K562 (cell line): ENCODE measurements at regions not wholly inside any gene's neighbourhood (a gene's known extent, or its start where the extent isn't known, plus 50 kb on each side); places are given as distances from the start of the nearest gene placed in this dataset.

ENCODE experiments used
- C11orf30 ChIP-seq: fragments of 450-650 bp; IDR thresholded peaks from 2 replicates; pipeline ENCODE4 v1.6.1; 2016; ENCODE audit warnings: low read depth, mild to moderate bottlenecking
- CBX5 ChIP-seq: IDR thresholded peaks from 2 replicates; pipeline ENCODE4 v1.6.1; 2014; ENCODE audit warnings: low read depth, borderline replicate concordance
- CEBPB ChIP-seq: fragments of 450-650 bp; IDR thresholded peaks from 2 replicates; pipeline ENCODE4 v1.6.1; 2016; ENCODE audit warnings: missing genetic modification characterization, missing compliant biosample characterization
- CREM ChIP-seq: IDR thresholded peaks from 2 replicates; pipeline ENCODE4 v1.6.1; 2014; ENCODE audit warnings: antibody characterized with exemption, low read depth
- ELF4 ChIP-seq: fragments of 450-650 bp; formaldehyde crosslinking; IDR thresholded peaks from 2 replicates; pipeline ENCODE4 v1.4.0; 2022; ENCODE audit warnings: missing genetic modification characterization
- FOXA3 ChIP-seq, 2 experiments: fragments of 450-650 bp in 1 of 2; sonication (generic) in 1 of 2; formaldehyde crosslinking; IDR thresholded peaks in 1 of 2; conservative IDR thresholded peaks in 1 of 2; 2 replicates each; pipeline versions ENCODE4 v1.4.0 to v1.8.0; 2020 to 2022; ENCODE audit warnings: mild to moderate bottlenecking in 2 of 2, missing genetic modification reagents in 1 of 2
- HNRNPUL1 ChIP-seq: fragments of 200-400 bp; formaldehyde crosslinking; IDR thresholded peaks from 2 replicates; pipeline ENCODE4 v1.6.1; 2017; ENCODE audit warnings: low read length
- KHSRP ChIP-seq: fragments of 450-650 bp; IDR thresholded peaks from 2 replicates; pipeline ENCODE4 v1.6.1; 2017
- MTA3 ChIP-seq: fragments of 450-650 bp; formaldehyde crosslinking; IDR thresholded peaks from 2 replicates; pipeline ENCODE4 v1.6.1; 2017; ENCODE audit warnings: mild to moderate bottlenecking, borderline replicate concordance
- NELFE ChIP-seq: IDR thresholded peaks from 2 replicates; pipeline ENCODE4 v1.6.1; 2011; ENCODE audit warnings: mild to moderate bottlenecking; ENCODE audit not compliant: insufficient read depth, insufficient read length
- NFE2 ChIP-seq: IDR thresholded peaks from 2 replicates; pipeline ENCODE4 v1.6.1; 2014; ENCODE audit warnings: antibody characterized with exemption, low read depth
- NONO ChIP-seq, 2 experiments: fragments of 200-400 bp in 1 of 2; fragments of 450-650 bp in 1 of 2; formaldehyde crosslinking in 1 of 2; IDR thresholded peaks; 2 replicates each; pipeline ENCODE4 v1.6.1; 2017; ENCODE audit warnings: low read depth in 2 of 2, mild to moderate bottlenecking in 2 of 2, moderate library complexity in 2 of 2, low read length in 1 of 2
- NR2C2 ChIP-seq, 2 experiments: fragments of 200-800 bp in 1 of 2; sonication (Bioruptor generic) in 1 of 2; sonication (generic) in 1 of 2; formaldehyde crosslinking in 1 of 2; IDR thresholded peaks; 2 replicates each; pipeline versions ENCODE4 v1.6.1 to v1.8.0; 2016 to 2022; ENCODE audit warnings: mild to moderate bottlenecking in 1 of 2, missing compliant biosample characterization in 1 of 2, missing genetic modification characterization in 1 of 2, missing genetic modification reagents in 1 of 2
- PHF8 ChIP-seq: fragments of 200-600 bp; sonication (generic); IDR thresholded peaks from 2 replicates; pipeline ENCODE4 v1.6.1; 2012; ENCODE audit warnings: mixed run types, mild to moderate bottlenecking, inconsistent platforms, low read length, moderate library complexity, borderline replicate concordance
- RAD21 ChIP-seq, 2 experiments: fragments of 250-450 bp in 1 of 2; fragments of 450-650 bp in 1 of 2; sonication (Bioruptor Pico) in 1 of 2; formaldehyde crosslinking in 1 of 2; IDR thresholded peaks in 1 of 2; conservative IDR thresholded peaks in 1 of 2; 2 replicates each; pipeline versions ENCODE4 v1.4.0 to v1.8.0; 2020 to 2022; ENCODE audit warnings: mild to moderate bottlenecking in 2 of 2, moderate library complexity in 1 of 2
- RB1 ChIP-seq: fragments of 450-650 bp; IDR thresholded peaks from 2 replicates; pipeline ENCODE4 v1.6.1; 2017; ENCODE audit warnings: low read depth, mild to moderate bottlenecking
- RBM39 ChIP-seq: fragments of 200-400 bp; formaldehyde crosslinking; optimal IDR thresholded peaks from 2 replicates; pipeline ENCODE3; 2018; ENCODE audit warnings: low read depth, low read length
- RFX5 ChIP-seq: IDR thresholded peaks from 2 replicates; pipeline ENCODE4 v1.6.1; 2011; ENCODE audit warnings: low read depth, mild to moderate bottlenecking, improper control_type of control experiment, low read length
- SAFB ChIP-seq: fragments of 200-400 bp; formaldehyde crosslinking; IDR thresholded peaks from 2 replicates; pipeline ENCODE4 v1.6.1; 2017; ENCODE audit warnings: low read depth, low read length, borderline replicate concordance
- SPI1 ChIP-seq: IDR thresholded peaks from 2 replicates; pipeline ENCODE4 v1.6.1; 2011; ENCODE audit warnings: low read depth, low read length, control low read depth, borderline replicate concordance
- TFAP4 ChIP-seq: sonication (generic); formaldehyde crosslinking; IDR thresholded peaks from 2 replicates; pipeline ENCODE4 v1.8.0; 2022; ENCODE audit warnings: missing genetic modification reagents, mild to moderate bottlenecking, moderate library complexity, borderline replicate concordance
- THAP7 ChIP-seq: fragments of 250-450 bp; sonication (Bioruptor Pico); IDR thresholded peaks from 2 replicates; pipeline ENCODE4 v1.5.0; 2021
- ZC3H11A ChIP-seq: IDR thresholded peaks from 2 replicates; pipeline ENCODE4 v1.6.1; 2012; ENCODE audit warnings: low read depth, low read length, improper control_type of control experiment
- ZNF121 ChIP-seq: sonication (generic); formaldehyde crosslinking; conservative IDR thresholded peaks from 2 replicates; pipeline ENCODE4 v1.8.0; 2022; ENCODE audit warnings: missing genetic modification reagents
- ZNF3 ChIP-seq: fragments of 250-450 bp; sonication (Bioruptor Pico); IDR thresholded peaks from 2 replicates; pipeline ENCODE4 v1.5.0; 2021; ENCODE audit warnings: mild to moderate bottlenecking, moderate library complexity
- ZNF717 ChIP-seq: fragments of 250-450 bp; sonication (Bioruptor Pico); IDR thresholded peaks from 2 replicates; pipeline ENCODE4 v1.5.0; 2021
- TF ChIP-seq, protein P1 (sequence below), 3 experiments: IDR thresholded peaks in 2 of 3; conservative IDR thresholded peaks in 1 of 3; 2 replicates each; pipeline ENCODE4 v1.5.1; 2011 to 2012; ENCODE audit warnings: low read length in 3 of 3, mild to moderate bottlenecking in 3 of 3, control low read depth in 2 of 3, improper control_type of control experiment in 1 of 3, inconsistent platforms in 1 of 3, low read depth in 1 of 3, mixed read lengths in 1 of 3, moderate library complexity in 1 of 3; ENCODE audit not compliant: insufficient read depth in 2 of 3

DNA sequence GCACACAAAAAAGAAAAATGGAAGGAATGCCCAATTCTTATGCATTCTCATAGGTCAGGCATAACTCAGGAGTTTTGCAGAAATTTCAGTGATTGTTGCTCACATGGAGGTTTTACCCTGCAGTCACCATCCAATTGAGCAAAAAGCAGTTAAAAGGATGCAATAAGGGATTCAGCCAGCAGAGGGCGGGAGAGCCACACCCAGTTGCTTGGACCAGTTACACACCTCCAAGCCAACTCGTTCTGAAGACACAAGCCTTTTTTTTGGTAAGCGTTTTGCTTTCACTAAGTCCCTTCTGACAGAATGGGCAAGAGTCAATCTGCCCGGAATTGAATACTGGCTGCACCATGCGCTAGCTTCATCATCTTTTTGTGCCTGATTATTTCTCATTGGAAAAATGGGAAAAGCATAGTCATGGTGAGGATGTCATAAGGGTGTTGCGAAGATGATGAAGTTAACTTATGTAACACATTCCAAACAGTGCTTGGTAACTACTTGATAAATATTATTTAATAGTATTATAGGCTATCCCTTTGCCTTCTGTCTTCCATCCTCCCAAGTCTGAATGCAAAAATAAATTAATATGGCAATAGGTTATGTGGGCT is 154.4 kb upstream of the SGO1 start (continued):
- TF ChIP-seq ZNF3 (CRISPR knock-in tag) (no peak), HNRNPUL1 (no peak), C11orf30 (no peak; the same call in 1 of the 2 replicates), CEBPB (tag) (peak; percentile 52), SPI1 (no peak), NR2C2 (CRISPR knock-in tag; IDR thresholded peaks at IDR 0.05) (no peak), NR2C2 (tag; IDR thresholded peaks at IDR 0.05) (no peak), CBX5 (no peak), RBM39 (no peak), RB1 (peak; percentile 80; the same call in 1 of the 2 replicates), PHF8 (no peak), KHSRP (no peak), RFX5 (0 out of 2 replicates have a peak, but pooled peaks have one; percentile 15), TFAP4 (no peak), RAD21 (CRISPR knock-in tag; conservative IDR thresholded peaks at IDR 0.05 in 1 of 2, IDR thresholded peaks at IDR 0.05 in 1 of 2) (peak; percentile 92 to 95), NONO (IDR thresholded peaks at IDR 0.05; ENCODE audit: low read depth in 2 of 2, low read length in 1 of 2) (no peak), MTA3 (no peak), ZC3H11A (no peak), FOXA3 (CRISPR knock-in tag; conservative IDR thresholded peaks at IDR 0.05 in 1 of 2, IDR thresholded peaks at IDR 0.05 in 1 of 2) (no peak), SAFB (no peak), ZNF717 (CRISPR knock-in tag) (no peak), THAP7 (CRISPR knock-in tag) (no peak), NFE2 (0 out of 2 replicates have a peak, but pooled peaks have one; percentile 31), NELFE (no peak), ELF4 (CRISPR knock-in tag) (no peak), CREM (no peak), ZNF121 (no peak)
- TF ChIP-seq, protein P1, sequence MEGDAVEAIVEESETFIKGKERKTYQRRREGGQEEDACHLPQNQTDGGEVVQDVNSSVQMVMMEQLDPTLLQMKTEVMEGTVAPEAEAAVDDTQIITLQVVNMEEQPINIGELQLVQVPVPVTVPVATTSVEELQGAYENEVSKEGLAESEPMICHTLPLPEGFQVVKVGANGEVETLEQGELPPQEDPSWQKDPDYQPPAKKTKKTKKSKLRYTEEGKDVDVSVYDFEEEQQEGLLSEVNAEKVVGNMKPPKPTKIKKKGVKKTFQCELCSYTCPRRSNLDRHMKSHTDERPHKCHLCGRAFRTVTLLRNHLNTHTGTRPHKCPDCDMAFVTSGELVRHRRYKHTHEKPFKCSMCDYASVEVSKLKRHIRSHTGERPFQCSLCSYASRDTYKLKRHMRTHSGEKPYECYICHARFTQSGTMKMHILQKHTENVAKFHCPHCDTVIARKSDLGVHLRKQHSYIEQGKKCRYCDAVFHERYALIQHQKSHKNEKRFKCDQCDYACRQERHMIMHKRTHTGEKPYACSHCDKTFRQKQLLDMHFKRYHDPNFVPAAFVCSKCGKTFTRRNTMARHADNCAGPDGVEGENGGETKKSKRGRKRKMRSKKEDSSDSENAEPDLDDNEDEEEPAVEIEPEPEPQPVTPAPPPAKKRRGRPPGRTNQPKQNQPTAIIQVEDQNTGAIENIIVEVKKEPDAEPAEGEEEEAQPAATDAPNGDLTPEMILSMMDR (IDR thresholded peaks at IDR 0.05 in 2 of 3, conservative IDR thresholded peaks at IDR 0.05 in 1 of 3; ENCODE audit: insufficient read depth in 2 of 3, low read depth in 1 of 3, low read length in 3 of 3), result peak; percentile 83 to 97 (median 95)
